Small intestine (tissue), 7 donors: ENCODE measurements at regions not wholly inside any gene's neighbourhood (a gene's known extent, or its start where the extent isn't known, plus 50 kb on each side); places are given as distances from the start of the nearest gene placed in this dataset.

ENCODE experiments used
- DNase-seq, 2 donors: peaks; one replicate each; pipeline versions ENCODE4 v3.0.0 to v3.0.0-alpha.2; 2013
- FAIRE-seq: peaks from 2 replicates; lab custom pipeline; 2012; peaks lifted over from hg19 to GRCh38; lab: Jason Lieb, UNC
- H3K27ac ChIP-seq, 3 donors: one replicate each; pipeline ENCODE4 v1.5.1; 2013; ENCODE audit warnings: low read length in 2 of 3, mild to moderate bottlenecking in 2 of 3, control low read depth in 1 of 3, inconsistent platforms in 1 of 3, low read depth in 1 of 3, moderate library complexity in 1 of 3
- H3K27me3 ChIP-seq, 3 donors: one replicate each; pipeline ENCODE4 v1.6.1; 2013; ENCODE audit warnings: low read length in 3 of 3, inconsistent platforms in 1 of 3; ENCODE audit not compliant: control insufficient read depth in 3 of 3, insufficient read depth in 3 of 3
- H3K36me3 ChIP-seq, 3 donors: one replicate each; pipeline ENCODE4 v1.6.1; 2013; ENCODE audit warnings: low read length in 3 of 3, inconsistent platforms in 1 of 3, low read depth in 1 of 3, mild to moderate bottlenecking in 1 of 3, moderate library complexity in 1 of 3; ENCODE audit not compliant: control insufficient read depth in 3 of 3, insufficient read depth in 2 of 3
- H3K4me1 ChIP-seq, 3 donors: one replicate each; pipeline ENCODE4 v1.6.1; 2013; ENCODE audit warnings: low read length in 2 of 3, inconsistent platforms in 1 of 3, low read depth in 1 of 3, mild to moderate bottlenecking in 1 of 3, moderate library complexity in 1 of 3; ENCODE audit not compliant: control insufficient read depth in 3 of 3, insufficient read depth in 2 of 3
- H3K4me3 ChIP-seq, 3 donors: one replicate each; pipeline ENCODE4 v1.5.1; 2013; ENCODE audit warnings: low read length in 3 of 3, control low read depth in 1 of 3, inconsistent platforms in 1 of 3, low read depth in 1 of 3, mild to moderate bottlenecking in 1 of 3, moderate library complexity in 1 of 3
- H3K9me3 ChIP-seq, 2 donors: one replicate each; pipeline ENCODE4 v1.6.1; 2013; ENCODE audit warnings: low read depth in 1 of 2, low read length in 1 of 2; ENCODE audit not compliant: control insufficient read depth in 2 of 2, insufficient read depth in 1 of 2
- WGBS, 3 donors: extraction: QIAGEN DNeasy Blood & Tissue Kit; methylation state at CpG; one replicate each; pipeline ENCODE4 v1.1.7; 2013; 5-methylcytosine and 5-hydroxymethylcytosine counted together
- donor health status: healthy with polysubstance abuse.
- donor health status: control.
- donor health status: control.
- donor health status: Bipolar disorder and iron deficiency.
- donor health status: healthy.

- Histone ChIP-seq H3K4me3 (no peak overlapping the region), H3K36me3 (no peaks in the 10 kb centered on the region), H3K27ac (no peak overlapping the region), H3K9me3 (peaks cover 0 to 3% of the 10 kb centered on the region in 2 donors), H3K4me1 (no peaks in the 10 kb centered on the region), H3K27me3 (no peaks in the 10 kb centered on the region)
- FAIRE-seq (no peak), DNase-seq (no peak)
- WGBS, 3 donors = 8 to 15% (median 11%) methylated on average over 1 of the region's 1 CpG
Measured at GRCh38 chr7:49244543-49244942, 320.2 kb downstream of the CDC14C start.

GRCh38 chr7:49245062-49245461 is 320.7 kb downstream of the CDC14C start:
- H3K27me3 ChIP-seq = no peaks in the 10 kb centered on the region
- H3K9me3 ChIP-seq = no peaks in the 10 kb centered on the region
- no peaks in the 10 kb centered on the region for H3K36me3 ChIP-seq
- FAIRE-seq (no peak), DNase-seq (no peak)
- H3K4me3 ChIP-seq = no peak overlapping the region
- no peaks in the 10 kb centered on the region for H3K4me1 ChIP-seq
- 45 to 47% (median 47%) methylated on average over 3 of the region's 3 CpGs for WGBS, 3 donors
- H3K27ac ChIP-seq = no peak overlapping the region

DNA sequence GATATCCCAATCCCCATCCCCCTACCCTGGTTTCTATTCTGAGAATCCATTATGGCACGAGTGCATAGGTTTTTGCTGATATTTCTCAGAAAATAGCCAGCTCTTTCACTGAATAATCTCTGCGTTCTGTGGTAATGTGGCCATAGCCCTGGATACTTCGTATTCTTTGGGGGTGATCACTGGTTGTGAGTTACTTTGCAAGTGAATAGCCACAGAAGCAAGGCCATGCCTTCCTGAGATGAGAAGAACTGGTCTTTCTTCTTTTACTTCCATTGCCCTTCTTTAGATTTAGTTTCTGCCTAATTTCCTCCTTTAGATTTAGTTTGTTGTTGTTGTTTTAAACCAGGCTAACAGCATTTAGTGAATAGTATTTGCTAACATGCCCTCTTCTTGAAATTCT is 323.4 kb downstream of the CDC14C start:
- DNase-seq (no peak), FAIRE-seq (no peak)
- Histone ChIP-seq H3K9me3 (no peaks in the 10 kb centered on the region), H3K36me3 (no peaks in the 10 kb centered on the region), H3K27ac (no peak overlapping the region), H3K27me3 (no peaks in the 10 kb centered on the region), H3K4me3 (no peak overlapping the region), H3K4me1 (no peaks in the 10 kb centered on the region)
- WGBS, 3 donors = 53 to 68% (median 60%) methylated on average over 3 of the region's 3 CpGs

- no peaks in the 10 kb centered on the region for H3K27me3 ChIP-seq
- H3K4me3 ChIP-seq = no peak overlapping the region
- H3K4me1 ChIP-seq = no peaks in the 10 kb centered on the region
- no peak overlapping the region for H3K27ac ChIP-seq
- DNase-seq (no peak), FAIRE-seq (no peak)
- no peaks in the 10 kb centered on the region for H3K9me3 ChIP-seq
- 52 to 60% (median 54%) methylated on average over 3 of the region's 3 CpGs for WGBS, 3 donors
- H3K36me3 ChIP-seq = no peaks in the 10 kb centered on the region
Measured at GRCh38 chr7:49255054-49255453, 330.7 kb downstream of the CDC14C start.

DNA sequence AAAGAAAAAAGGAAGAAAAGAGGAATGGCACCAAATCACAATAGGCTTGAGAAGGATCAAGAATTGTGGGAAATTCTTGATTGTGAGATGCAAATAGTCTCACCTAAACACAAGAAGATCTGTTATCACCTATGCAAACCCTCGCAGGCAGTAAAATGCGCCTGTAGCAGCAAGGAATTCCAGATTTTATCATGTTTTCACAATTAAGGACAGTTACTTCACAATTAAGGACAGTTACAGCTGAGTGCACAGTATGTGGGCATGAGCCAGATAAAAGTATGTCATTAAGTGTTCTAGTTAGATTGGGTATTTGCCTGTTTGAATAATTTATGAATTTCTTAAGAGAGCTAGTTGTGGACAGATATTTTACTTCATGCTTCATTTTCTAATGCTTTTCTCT is 336.2 kb downstream of the CDC14C start:
- Histone ChIP-seq H3K27me3 (no peaks in the 10 kb centered on the region), H3K9me3 (no peaks in the 10 kb centered on the region), H3K36me3 (no peaks in the 10 kb centered on the region), H3K4me1 (no peaks in the 10 kb centered on the region), H3K27ac (no peak overlapping the region), H3K4me3 (no peak overlapping the region)
- FAIRE-seq = no peak
- 35 to 58% (median 55%) methylated on average over 2 of the region's 2 CpGs for WGBS, 3 donors
- DNase-seq = no peak

- no peak for DNase-seq
- Histone ChIP-seq H3K4me3 (no peak overlapping the region), H3K36me3 (no peaks in the 10 kb centered on the region), H3K9me3 (no peaks in the 10 kb centered on the region), H3K27ac (no peak overlapping the region), H3K4me1 (no peaks in the 10 kb centered on the region), H3K27me3 (no peaks in the 10 kb centered on the region)
- WGBS, 3 donors = 86 to 92% (median 91%) methylated on average over 6 of the region's 6 CpGs
- no peak for FAIRE-seq
Measured at GRCh38 chr7:49261928-49262327, 337.6 kb downstream of the CDC14C start.

GRCh38 chr7:49264530-49264929 is 340.2 kb downstream of the CDC14C start:
- Histone ChIP-seq H3K27ac (no peak overlapping the region), H3K4me3 (no peak overlapping the region), H3K4me1 (no peaks in the 10 kb centered on the region), H3K9me3 (no peaks in the 10 kb centered on the region), H3K27me3 (no peaks in the 10 kb centered on the region), H3K36me3 (no peaks in the 10 kb centered on the region)
- no peak for FAIRE-seq
- no peak for DNase-seq
- 54 to 68% (median 66%) methylated on average over 3 of the region's 3 CpGs for WGBS, 3 donors

DNA sequence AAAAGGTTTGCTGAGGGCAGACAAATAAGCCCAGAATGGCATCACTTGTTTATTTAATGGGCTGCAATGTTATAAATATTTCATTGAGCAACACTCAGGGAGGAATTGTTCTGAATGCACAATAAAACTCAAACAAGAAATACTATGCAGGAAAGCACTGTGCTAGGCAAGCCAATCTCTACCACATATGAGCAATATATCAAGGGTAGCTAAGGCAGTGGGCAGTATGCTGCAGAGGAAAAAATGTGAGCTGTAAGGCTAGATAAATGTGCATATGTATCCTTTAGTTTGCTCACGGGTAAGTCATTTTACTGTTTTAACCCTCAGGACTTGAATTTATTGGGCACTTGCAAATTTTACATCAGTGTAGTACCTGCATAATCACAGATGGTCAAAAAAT is 349.6 kb downstream of the CDC14C start:
- no peaks in the 10 kb centered on the region for H3K36me3 ChIP-seq
- no peaks in the 10 kb centered on the region for H3K27me3 ChIP-seq
- no peak for FAIRE-seq
- no peak overlapping the region for H3K4me3 ChIP-seq
- H3K9me3 ChIP-seq = no peaks in the 10 kb centered on the region
- no peak for DNase-seq
- WGBS, 3 donors = 65 to 80% (median 65%) methylated on average over 1 of the region's 1 CpG
- no peak overlapping the region for H3K27ac ChIP-seq
- H3K4me1 ChIP-seq = no peaks in the 10 kb centered on the region

DNA sequence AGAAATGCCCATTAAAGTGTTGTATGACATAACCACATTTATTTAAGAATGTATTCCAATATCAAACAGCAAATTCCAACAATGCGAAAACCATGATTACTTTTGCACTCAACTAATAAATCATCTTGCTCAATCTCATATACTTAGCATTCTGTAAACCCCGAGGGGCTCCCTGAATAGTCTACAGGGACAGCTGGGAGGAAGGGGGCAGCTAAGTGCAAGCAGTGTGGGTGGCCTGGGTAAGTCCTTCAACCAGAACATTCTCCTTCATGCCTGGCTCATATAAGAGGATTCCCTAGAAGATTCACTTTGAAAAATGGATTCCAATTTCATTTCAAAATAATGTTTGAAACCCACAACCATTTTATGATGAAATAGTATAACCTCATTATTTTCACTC is 355.5 kb downstream of the CDC14C start:
- Histone ChIP-seq H3K4me3 (no peak overlapping the region), H3K4me1 (no peaks in the 10 kb centered on the region), H3K27ac (no peak overlapping the region), H3K36me3 (no peaks in the 10 kb centered on the region), H3K9me3 (no peaks in the 10 kb centered on the region), H3K27me3 (no peaks in the 10 kb centered on the region)
- FAIRE-seq = no peak
- no peak for DNase-seq
- 59 to 72% (median 70%) methylated on average over 2 of the region's 2 CpGs for WGBS, 3 donors
